Pancreas (tissue), 10 donors: ENCODE measurements at regions not wholly inside any gene's neighbourhood (a gene's known extent, or its start where the extent isn't known, plus 50 kb on each side); places are given as distances from the start of the nearest gene placed in this dataset.

Source experiments
- ATAC-seq, 4 donors: fragments of 200-7000 bp; cut with Tn5 transposase; one replicate each; pipeline versions ENCODE4 v1.8.0 to v1.9.1; 2020; ENCODE audit warnings: mild to moderate bottlenecking in 4 of 4, moderate library complexity in 4 of 4
- DNase-seq, 6 donors: peaks; one replicate each; pipeline ENCODE4 v3.0.0-alpha.2; 2020
- FAIRE-seq: peaks from 2 replicates; lab custom pipeline; 2012; peaks lifted over from hg19 to GRCh38; lab: Jason Lieb, UNC
- H3K27ac ChIP-seq, 4 donors: fragments of 200-600 bp; sonication (generic); 1 replicate in 3 of 4; 2 replicates in 1 of 4; pipeline versions ENCODE4 v1.5.0 to v1.8.0; 2020
- H3K27me3 ChIP-seq, 4 donors: fragments of 200-600 bp; one replicate each; pipeline ENCODE4 v1.8.0; 2021
- H3K36me3 ChIP-seq, 3 donors: fragments of 200-600 bp; sonication (generic) in 1 of 3; one replicate each; pipeline versions ENCODE4 v1.5.0 to v1.8.0; 2020 to 2021
- H3K4me1 ChIP-seq, 3 donors: fragments of 200-600 bp; one replicate each; pipeline ENCODE4 v1.8.0; 2021
- H3K4me3 ChIP-seq, 4 donors: fragments of 200-600 bp; sonication (generic) in 2 of 4; one replicate each; pipeline versions ENCODE4 v1.5.0 to v1.8.0; 2020 to 2021
- H3K9me3 ChIP-seq, 4 donors: fragments of 200-600 bp; one replicate each; pipeline ENCODE4 v1.8.0; 2021
- CTCF ChIP-seq, 4 donors: fragments of 200-600 bp; sonication (generic) in 3 of 4; IDR thresholded peaks; one replicate each; pipeline versions ENCODE4 v1.5.0 to v1.8.0; 2021; ENCODE audit warnings: antibody characterized with exemption in 4 of 4
- WGBS, 2 donors: extraction: QIAGEN DNeasy Blood & Tissue Kit; methylation state at CpG; one replicate each; pipeline ENCODE4 v1.1.7; 2013; 5-methylcytosine and 5-hydroxymethylcytosine counted together
- intact Hi-C, 3 donors: fragments of 100-400 bp; cut with DNase I; formaldehyde crosslinking; loops; one replicate each; pipeline versions ENCODE4 v1.11.1 to v1.14.2; 2022
- donor health status: healthy with polysubstance abuse.
- donor health status: DM: no; HTN: no; CAD: no; lungs with moderate emphysema.
- donor health status: DM: no; HTN: no; CAD: no.
- donor health status: control.
- donor health status: control.
- donor health status: Bipolar disorder and iron deficiency.
- donor health status: DM: yes; HTN: yes; CAD: no.
- donor health status: DM: no; HTN: no; CAD: no.
- donor health status: DM: no; HTN: no; CAD: no.
- donor health status: DM: yes; HTN: yes; CAD: no.

- Histone ChIP-seq H3K9me3 (no peaks in the 10 kb centered on the region), H3K4me3 (no peak overlapping the region), H3K36me3 (no peaks in the 10 kb centered on the region), H3K27me3 (no peaks in the 10 kb centered on the region), H3K4me1 (no peaks in the 10 kb centered on the region), H3K27ac (no peak overlapping the region)
- no peak for TF ChIP-seq CTCF (IDR thresholded peaks at IDR 0.05)
- FAIRE-seq, result no peak
- no peak for DNase-seq
- intact Hi-C loops, result no loop called here
- no peak for ATAC-seq
Observed at GRCh38 chr17:5862395-5862794, 207.8 kb upstream of the WSCD1 start.

- H3K9me3 ChIP-seq, result no peaks in the 10 kb centered on the region
- intact Hi-C loops, result no loop called here
- H3K27ac ChIP-seq, result no peak overlapping the region
- FAIRE-seq (no peak), DNase-seq (no peak), ATAC-seq (no peak)
- WGBS, 2 donors, result 28 to 35% methylated on average over 9 of the region's 9 CpGs
- H3K4me3 ChIP-seq, result no peak overlapping the region
- no peaks in the 10 kb centered on the region for H3K4me1 ChIP-seq
- H3K36me3 ChIP-seq, result no peaks in the 10 kb centered on the region
- H3K27me3 ChIP-seq, result peaks cover 0 to 6% (median 0%) of the 10 kb centered on the region in 4 donors
- TF ChIP-seq CTCF (IDR thresholded peaks at IDR 0.05), result no peak
Observed at GRCh38 chr17:5864741-5865657, 205.2 kb upstream of the WSCD1 start.

- Histone ChIP-seq H3K36me3 (no peaks in the 10 kb centered on the region), H3K9me3 (no peaks in the 10 kb centered on the region), H3K4me1 (no peaks in the 10 kb centered on the region), H3K27ac (no peak overlapping the region), H3K27me3 (peaks cover 0 to 6% (median 0%) of the 10 kb centered on the region in 4 donors), H3K4me3 (no peak overlapping the region)
- ATAC-seq (no peak), DNase-seq (no peak), FAIRE-seq (no peak)
- intact Hi-C loops, result no loop called here
- WGBS, 2 donors, result 54% methylated on average over 4 of the region's 4 CpGs
- no peak for TF ChIP-seq CTCF (IDR thresholded peaks at IDR 0.05)
Observed at GRCh38 chr17:5866978-5867377, 203.2 kb upstream of the WSCD1 start.

- H3K9me3 ChIP-seq, result no peaks in the 10 kb centered on the region
- WGBS, 2 donors, result 29 to 38% methylated on average over 12 of the region's 12 CpGs
- no peak overlapping the region for H3K4me3 ChIP-seq
- no peak for ATAC-seq
- H3K27me3 ChIP-seq, result peaks cover 0 to 6% (median 0%) of the 10 kb centered on the region in 4 donors
- intact Hi-C loops, result no loop called here
- H3K4me1 ChIP-seq, result no peaks in the 10 kb centered on the region
- H3K27ac ChIP-seq, result no peak overlapping the region
- H3K36me3 ChIP-seq, result no peaks in the 10 kb centered on the region
- no peak for FAIRE-seq
- no peak for DNase-seq
- TF ChIP-seq CTCF (IDR thresholded peaks at IDR 0.05), result no peak
Observed at GRCh38 chr17:5869041-5869745, 201.0 kb upstream of the WSCD1 start.
